GM12865 (cell line): ENCODE measurements at regions not wholly inside any gene's neighbourhood (a gene's known extent, or its start where the extent isn't known, plus 50 kb on each side); places are given as distances from the start of the nearest gene placed in this dataset.

Experiments
- DNase-seq: peaks from one replicate; pipeline ENCODE4 v3.0.0; 2010; ENCODE audit warnings: low read depth
- H3K4me3 ChIP-seq: 2 replicates; pipeline ENCODE4 v1.5.1; 2011; ENCODE audit warnings: mild to moderate bottlenecking, low read depth, low read length, control low read depth
- CTCF ChIP-seq: IDR thresholded peaks from 2 replicates; pipeline ENCODE4 v1.5.1; 2011; ENCODE audit warnings: low read length, control low read depth, low read depth, inconsistent platforms; ENCODE audit not compliant: insufficient read depth; ENCODE audit errors: missing control alignments

GRCh38 chr6:3549314-3549940 is 92.6 kb upstream of the SLC22A23 start:
- TF ChIP-seq CTCF, result no peak
- no peak for DNase-seq

GRCh38 chr6:3546121-3546520 is 89.3 kb upstream of the SLC22A23 start:
- H3K4me3 ChIP-seq, result no peak overlapping the region
- no peak for DNase-seq
- no peak for TF ChIP-seq CTCF

More at GRCh38 chr6:3549314-3549940, 92.6 kb upstream of the SLC22A23 start:
- H3K4me3 ChIP-seq, result no peak overlapping the region

GRCh38 chr6:3545156-3545555 is 88.3 kb upstream of the SLC22A23 start:
- no peak for DNase-seq
- TF ChIP-seq CTCF, result no peak
- H3K4me3 ChIP-seq, result no peak overlapping the region

GRCh38 chr6:3542032-3542640 is 85.3 kb upstream of the SLC22A23 start:
- no peak overlapping the region for H3K4me3 ChIP-seq
- no peak for DNase-seq

GRCh38 chr6:3541006-3541585 is 84.2 kb upstream of the SLC22A23 start:
- TF ChIP-seq CTCF, result no peak
- DNase-seq, result no peak

More at GRCh38 chr6:3542032-3542640, 85.3 kb upstream of the SLC22A23 start:
- no peak for TF ChIP-seq CTCF

GRCh38 chr6:3540253-3540820 is 83.5 kb upstream of the SLC22A23 start:
- H3K4me3 ChIP-seq, result no peak overlapping the region
- no peak for DNase-seq
- no peak for TF ChIP-seq CTCF

More at GRCh38 chr6:3541006-3541585, 84.2 kb upstream of the SLC22A23 start:
- no peak overlapping the region for H3K4me3 ChIP-seq
